C1 segment of cervical spinal cord (tissue), 14 donors: ENCODE measurements at regions not wholly inside any gene's neighbourhood (a gene's known extent, or its start where the extent isn't known, plus 50 kb on each side); places are given as distances from the start of the nearest gene placed in this dataset.
A peak's percentile ranks its signal among the peaks of the same experiment; 100 is the strongest.
"Not testable (repeated sequence)": the region's sequence is repeated elsewhere in the genome, so short reads cannot be mapped to it uniquely, and the experiment has no call there.

ENCODE experiments used
- DNase-seq, 14 donors: peaks; one replicate each; lab custom pipeline; 2025; lab: John Stamatoyannopoulos, UW

- peak in 1 of 14 donors; percentile 77 for DNase-seq
These were observed 444.9 kb downstream of the RAPGEF2 start for GRCh38 chr4:159547645-159548308.

- DNase-seq, result no peak
These were observed 446.2 kb downstream of the RAPGEF2 start for GRCh38 chr4:159549098-159549518.

- DNase-seq, result no peak
These were observed 448.4 kb downstream of the RAPGEF2 start for GRCh38 chr4:159551281-159551680.

GRCh38 chr4:159552979-159553768, 450.3 kb downstream of the RAPGEF2 start:
- no peak for DNase-seq

GRCh38 chr4:159555873-159556272, 453.0 kb downstream of the RAPGEF2 start:
- no peak for DNase-seq

GRCh38 chr4:159562366-159562765, 459.5 kb downstream of the RAPGEF2 start:
- DNase-seq, result no peak

GRCh38 chr4:159563257-159563656, 460.4 kb downstream of the RAPGEF2 start:
- DNase-seq, result no peak

GRCh38 chr4:159564615-159565014, 461.7 kb downstream of the RAPGEF2 start:
- DNase-seq, result no peak

- no peak for DNase-seq
These were observed 463.9 kb downstream of the RAPGEF2 start for GRCh38 chr4:159566786-159567185.

- DNase-seq, result no peak
These were observed 474.4 kb downstream of the RAPGEF2 start for GRCh38 chr4:159577241-159577640.

- DNase-seq, result no peak
These were observed 479.8 kb downstream of the RAPGEF2 start for GRCh38 chr4:159582685-159583084.

GRCh38 chr4:159592898-159593556, 490.1 kb downstream of the RAPGEF2 start:
- no peak for DNase-seq

GRCh38 chr4:159593681-159594080, 490.8 kb downstream of the RAPGEF2 start:
- no peak for DNase-seq

- no peak for DNase-seq
These were observed 491.7 kb downstream of the RAPGEF2 start for GRCh38 chr4:159594576-159594975.

- not testable (repeated sequence) for DNase-seq
These were observed 492.2 kb downstream of the RAPGEF2 start for GRCh38 chr4:159595101-159595500.

- no peak for DNase-seq
These were observed 495.7 kb downstream of the RAPGEF2 start for GRCh38 chr4:159598602-159599001.

GRCh38 chr4:159600061-159600460, 497.2 kb downstream of the RAPGEF2 start:
- DNase-seq, result no peak

- no peak for DNase-seq
These were observed 501.9 kb downstream of the RAPGEF2 start for GRCh38 chr4:159604781-159605180.

GRCh38 chr4:159606835-159607234, 504.0 kb downstream of the RAPGEF2 start:
- no peak for DNase-seq

- peak in 1 of 14 donors; percentile 86 for DNase-seq
These were observed 504.9 kb downstream of the RAPGEF2 start for GRCh38 chr4:159607809-159608208.

GRCh38 chr4:159608436-159608835, 505.6 kb downstream of the RAPGEF2 start:
- no peak for DNase-seq

GRCh38 chr4:159632031-159632430, 529.2 kb downstream of the RAPGEF2 start:
- DNase-seq, result no peak
